PC-9 (cell line): ENCODE measurements at regions not wholly inside any gene's neighbourhood (a gene's known extent, or its start where the extent isn't known, plus 50 kb on each side); places are given as distances from the start of the nearest gene placed in this dataset.

Experiments used
- CTCF ChIP-seq: fragments of 200-600 bp; sonication (generic); conservative IDR thresholded peaks from 2 replicates; pipeline ENCODE4 v1.6.1; 2017; ENCODE audit warnings: mixed run types, antibody characterized with exemption, mild to moderate bottlenecking, moderate library complexity
- EZH2 ChIP-seq: fragments of 200-600 bp; sonication (generic); IDR thresholded peaks from 2 replicates; pipeline ENCODE4 v1.8.0; 2017; ENCODE audit warnings: antibody characterized with exemption, low read depth

GRCh38 chr3:81437683-81438082, 323.8 kb downstream of the GBE1 start:
- no peak for TF ChIP-seq CTCF
- no peak for TF ChIP-seq EZH2
